OCI-LY7 (cell line): ENCODE measurements at regions not wholly inside any gene's neighbourhood (a gene's known extent, or its start where the extent isn't known, plus 50 kb on each side); places are given as distances from the start of the nearest gene placed in this dataset.

Experiments
- EZH2phosphoT487 ChIP-seq: fragments of 200-600 bp; sonication (generic); IDR thresholded peaks from 2 replicates; pipeline ENCODE4 v1.6.1; 2018; ENCODE audit warnings: low read depth, borderline replicate concordance, mild to moderate bottlenecking, mixed run types, antibody characterized with exemption, low read length, moderate library complexity, mixed read lengths
- TF ChIP-seq, protein P1 (sequence below): fragments of 200-600 bp; sonication (generic); conservative IDR thresholded peaks from 2 replicates; pipeline ENCODE4 v1.5.1; 2014; ENCODE audit warnings: mild to moderate bottlenecking, antibody characterized with exemption, low read length, moderate library complexity, mixed read lengths

- no peak for TF ChIP-seq EZH2phosphoT487
- TF ChIP-seq, protein P1, sequence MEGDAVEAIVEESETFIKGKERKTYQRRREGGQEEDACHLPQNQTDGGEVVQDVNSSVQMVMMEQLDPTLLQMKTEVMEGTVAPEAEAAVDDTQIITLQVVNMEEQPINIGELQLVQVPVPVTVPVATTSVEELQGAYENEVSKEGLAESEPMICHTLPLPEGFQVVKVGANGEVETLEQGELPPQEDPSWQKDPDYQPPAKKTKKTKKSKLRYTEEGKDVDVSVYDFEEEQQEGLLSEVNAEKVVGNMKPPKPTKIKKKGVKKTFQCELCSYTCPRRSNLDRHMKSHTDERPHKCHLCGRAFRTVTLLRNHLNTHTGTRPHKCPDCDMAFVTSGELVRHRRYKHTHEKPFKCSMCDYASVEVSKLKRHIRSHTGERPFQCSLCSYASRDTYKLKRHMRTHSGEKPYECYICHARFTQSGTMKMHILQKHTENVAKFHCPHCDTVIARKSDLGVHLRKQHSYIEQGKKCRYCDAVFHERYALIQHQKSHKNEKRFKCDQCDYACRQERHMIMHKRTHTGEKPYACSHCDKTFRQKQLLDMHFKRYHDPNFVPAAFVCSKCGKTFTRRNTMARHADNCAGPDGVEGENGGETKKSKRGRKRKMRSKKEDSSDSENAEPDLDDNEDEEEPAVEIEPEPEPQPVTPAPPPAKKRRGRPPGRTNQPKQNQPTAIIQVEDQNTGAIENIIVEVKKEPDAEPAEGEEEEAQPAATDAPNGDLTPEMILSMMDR, result no peak
These were observed 127.4 kb upstream of the MAP1LC3B2 start for GRCh38 chr12:116431677-116432300.
